IPS-NIHi7 (cell line): ENCODE measurements at regions not wholly inside any gene's neighbourhood (a gene's known extent, or its start where the extent isn't known, plus 50 kb on each side); places are given as distances from the start of the nearest gene placed in this dataset.
"Not testable (repeated sequence)": the region's sequence is repeated elsewhere in the genome, so short reads cannot be mapped to it uniquely, and the experiment has no call there.

ENCODE experiments used
- DNase-seq: peaks from one replicate; pipeline ENCODE4 v3.0.0; 2012; ENCODE audit warnings: mixed read lengths; ENCODE audit errors: extremely low spot score

GRCh38 chr3:147154988-147155387 is 251.4 kb downstream of the ZIC4 start:
- DNase-seq, result not testable (repeated sequence)

DNA sequence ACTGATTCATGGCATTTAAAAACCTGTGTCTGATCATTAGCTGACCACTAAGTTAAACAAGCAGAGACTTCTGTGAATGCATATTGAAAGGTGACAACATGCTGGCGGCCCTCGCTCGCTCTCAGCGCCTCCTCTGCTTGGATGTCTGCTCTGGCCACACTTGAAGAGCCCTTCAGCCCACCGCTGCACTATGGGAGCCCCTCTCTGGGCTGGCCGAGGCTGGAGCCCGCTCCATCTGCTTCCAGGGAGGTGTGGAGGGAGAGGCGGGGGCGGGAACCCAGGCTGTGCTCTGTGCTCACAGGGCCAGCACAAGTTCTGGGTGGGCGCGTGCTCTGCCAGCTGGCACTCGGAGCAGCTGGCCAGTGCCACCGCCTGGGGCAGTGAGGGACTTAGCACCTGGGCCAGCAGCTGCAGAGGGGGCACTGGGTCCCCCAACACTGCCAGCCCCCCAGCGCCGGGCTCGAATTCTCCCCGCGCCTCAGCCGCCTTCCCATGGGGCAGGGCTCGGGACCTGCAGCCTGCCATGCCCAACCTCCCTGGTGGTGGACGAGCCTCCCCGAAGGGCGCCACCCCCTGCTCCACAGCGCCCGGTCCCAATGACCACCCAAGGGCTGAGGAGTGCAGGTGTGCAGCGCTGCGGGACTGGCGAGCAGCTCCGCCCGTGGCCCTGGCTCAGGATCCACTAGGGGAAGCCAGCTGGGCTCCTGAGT is 252.4 kb downstream of the ZIC4 start:
- DNase-seq, result no peak

DNA sequence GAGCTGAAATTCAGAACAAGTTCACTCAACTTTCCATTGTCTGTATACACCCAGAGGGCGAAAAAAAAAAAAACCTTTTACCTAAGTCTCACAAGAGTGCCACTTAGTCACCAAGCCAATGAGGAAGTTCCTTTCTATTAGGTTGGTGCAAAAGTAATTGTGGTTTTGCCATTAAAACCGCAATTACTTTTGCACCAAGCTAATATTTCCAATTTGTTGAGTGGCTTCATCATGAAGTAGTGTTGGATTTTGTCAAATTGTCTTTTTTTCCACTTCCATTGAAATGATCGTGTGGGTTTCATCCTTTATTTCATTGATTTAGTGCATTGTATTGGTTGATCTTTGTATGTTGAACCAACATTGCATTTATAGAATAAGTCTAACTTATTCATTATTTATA is 253.9 kb downstream of the ZIC4 start:
- DNase-seq, result no peak

DNA sequence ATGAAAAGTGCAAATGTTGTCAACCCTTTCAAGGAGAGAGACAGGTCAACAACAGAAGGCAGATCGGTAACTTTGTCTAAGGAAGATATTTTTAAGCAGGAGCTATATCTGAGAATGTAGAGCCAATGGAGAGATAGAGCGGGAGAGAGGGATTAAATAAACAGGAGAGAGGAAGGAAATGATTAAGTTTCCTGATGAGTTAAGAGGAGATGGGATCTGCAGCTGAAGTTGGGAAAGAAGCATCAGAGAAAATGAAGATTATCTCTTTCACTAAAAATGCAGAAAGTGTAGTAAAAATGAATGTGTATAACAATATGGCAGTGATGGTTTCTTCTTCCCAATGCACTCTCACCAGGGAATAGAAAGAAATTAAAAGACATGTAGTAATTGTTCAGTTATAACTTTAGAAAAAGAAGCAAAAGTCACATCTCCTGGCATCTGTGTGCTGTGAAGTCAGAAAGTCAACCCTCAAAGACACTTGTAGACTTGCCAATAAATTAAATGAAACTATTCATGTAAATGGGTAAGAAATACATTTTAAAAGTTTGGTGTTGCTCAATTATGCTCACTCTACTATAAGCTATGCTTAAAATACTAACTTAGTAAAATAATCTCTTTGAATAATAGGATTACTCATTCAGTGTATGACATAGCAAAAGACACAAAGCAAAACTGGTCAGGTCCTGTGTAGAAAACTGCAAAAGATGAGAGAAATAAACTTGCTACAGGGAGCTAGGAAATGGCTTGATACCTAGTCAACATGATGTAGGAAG is 264.6 kb downstream of the ZIC4 start:
- DNase-seq, result no peak

DNA sequence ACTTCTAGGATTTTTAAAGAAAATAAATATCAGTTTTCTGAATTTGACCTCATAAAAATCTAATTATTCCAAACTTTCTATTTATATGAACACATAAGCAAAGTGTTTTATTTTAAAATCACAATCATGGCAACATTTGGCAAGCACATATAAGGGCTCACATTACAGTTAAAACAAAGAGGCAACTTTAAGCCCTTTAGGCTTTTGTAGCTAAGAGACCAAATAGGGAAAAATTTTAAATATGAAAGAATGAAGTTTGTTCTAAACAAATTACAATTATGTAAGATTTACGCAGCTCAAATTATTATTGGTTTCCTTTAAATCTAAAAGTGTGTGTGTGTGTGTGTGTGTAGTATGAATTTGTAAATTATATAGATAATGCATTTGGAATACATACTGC is 267.0 kb downstream of the ZIC4 start:
- DNase-seq, result no peak

GRCh38 chr3:147132168-147132567 is 274.2 kb downstream of the ZIC4 start:
- no peak for DNase-seq

DNA sequence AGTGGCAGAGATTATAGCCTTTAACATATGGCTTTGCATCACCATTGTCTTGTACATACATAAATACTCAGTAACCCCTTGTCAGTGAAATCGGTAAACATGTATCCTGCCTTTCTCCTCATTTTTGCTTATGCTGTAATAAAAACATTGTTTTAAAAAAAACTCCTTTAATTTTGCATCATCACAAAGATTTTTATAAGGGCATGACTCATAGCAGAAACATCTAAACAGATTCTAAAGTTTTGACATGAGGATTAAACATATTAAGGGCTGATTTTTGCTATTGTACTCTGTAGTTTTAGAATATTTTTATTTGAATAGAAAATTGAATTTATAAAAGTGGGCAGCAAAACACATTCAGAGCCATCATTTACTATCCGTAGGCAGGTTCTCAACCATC is 275.9 kb downstream of the ZIC4 start:
- DNase-seq, result no peak

- DNase-seq, result no peak
Measured at GRCh38 chr3:147129665-147130064, 276.7 kb downstream of the ZIC4 start.

- no peak for DNase-seq
Measured at GRCh38 chr3:147122350-147122749, 284.0 kb downstream of the ZIC4 start.

DNA sequence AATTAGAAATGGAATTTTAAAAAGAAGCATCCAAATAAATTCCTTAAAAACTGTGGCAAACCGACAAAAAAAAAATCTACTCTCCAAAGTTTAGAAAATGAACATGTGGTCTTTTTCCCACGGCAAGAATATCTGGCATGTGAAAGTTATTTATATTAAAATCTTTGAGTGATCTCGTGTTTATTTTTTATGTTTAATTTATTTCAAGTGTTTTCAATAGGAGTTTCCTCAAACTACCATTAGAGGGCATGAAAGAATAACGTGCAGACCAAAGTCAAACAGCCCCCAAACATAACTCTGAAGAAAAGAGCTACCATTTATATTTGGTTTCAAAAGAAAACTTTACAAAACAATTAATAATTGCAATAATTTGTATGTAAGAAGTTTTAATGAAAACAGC is 286.4 kb downstream of the ZIC4 start:
- peak; percentile 26 for DNase-seq

- no peak for DNase-seq
Measured at GRCh38 chr3:147119346-147119745, 287.0 kb downstream of the ZIC4 start.

DNA sequence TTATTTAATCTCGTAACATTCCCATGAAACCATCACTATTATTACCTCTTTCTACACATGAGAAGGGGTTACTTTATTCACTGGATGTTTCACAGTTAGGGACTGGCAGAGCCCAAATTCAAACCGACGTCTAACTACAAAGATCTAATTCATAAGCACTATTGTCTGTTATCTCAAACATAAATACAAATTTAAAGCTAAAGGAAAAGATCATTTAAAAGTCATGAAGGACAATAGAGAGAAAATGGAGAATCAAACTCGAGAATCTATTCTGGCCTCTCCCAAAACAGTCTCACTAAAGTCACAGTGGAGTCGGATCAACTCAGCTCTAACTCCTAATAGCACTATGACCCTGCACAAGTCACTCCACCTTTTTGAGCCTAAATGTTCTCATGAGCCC is 287.7 kb downstream of the ZIC4 start:
- no peak for DNase-seq

DNA sequence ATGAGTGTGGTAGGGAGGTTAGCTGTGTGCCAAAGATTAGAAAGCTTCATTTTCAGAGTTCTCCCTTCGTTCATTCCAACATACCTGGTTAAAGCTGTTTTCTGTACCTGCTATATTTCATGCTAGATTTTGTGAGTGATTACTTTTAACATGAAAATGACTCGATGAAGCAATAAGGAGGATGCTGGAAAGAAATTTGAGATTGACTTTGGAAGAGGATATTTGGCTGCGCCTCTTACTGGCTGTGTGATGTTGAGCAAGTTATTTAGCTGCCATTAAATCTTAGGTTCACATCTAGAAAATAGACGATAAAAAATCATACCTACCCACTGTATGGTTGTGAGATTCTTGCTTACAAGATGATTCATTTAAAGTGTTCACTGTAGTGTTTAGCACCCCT is 288.7 kb downstream of the ZIC4 start:
- no peak for DNase-seq

- no peak for DNase-seq
Measured at GRCh38 chr3:147113293-147114044, 292.9 kb downstream of the ZIC4 start.

DNA sequence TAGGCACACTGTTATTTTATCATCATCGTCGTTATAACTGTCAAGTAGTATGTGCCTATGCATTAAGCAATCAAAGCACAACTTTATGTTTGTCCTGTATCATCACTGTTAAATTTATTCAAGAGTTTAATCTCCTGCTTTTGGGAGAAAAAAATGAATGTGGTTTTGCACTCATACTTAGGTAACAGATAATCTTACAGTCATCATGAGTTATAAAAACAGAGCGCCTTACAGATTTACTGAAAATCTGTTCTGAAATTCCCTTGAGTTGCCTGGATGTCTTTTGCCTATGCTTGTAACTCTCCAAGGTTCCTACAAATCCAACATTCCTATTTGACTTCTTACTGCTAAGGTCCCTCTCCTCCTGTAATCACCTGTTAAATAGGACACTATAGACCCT is 307.3 kb downstream of the ZIC4 start:
- DNase-seq, result no peak

DNA sequence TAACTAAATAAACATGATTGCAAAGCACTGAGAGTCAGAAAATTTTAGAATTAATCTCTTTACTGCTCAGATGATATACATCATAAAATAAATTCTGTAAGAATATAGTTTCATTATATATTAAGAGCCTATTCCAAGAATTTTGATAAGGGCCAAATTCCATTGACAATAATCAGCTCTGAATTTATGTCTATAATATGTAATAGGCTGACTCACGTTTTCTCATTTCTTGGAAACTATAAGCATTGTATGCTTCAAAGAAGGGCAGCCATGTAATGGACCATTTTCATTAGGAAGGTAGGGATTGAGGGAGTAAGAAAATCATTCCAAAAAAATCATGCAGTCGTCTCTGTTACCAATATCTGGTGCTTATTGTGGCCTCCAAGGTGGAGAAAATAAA is 315.9 kb downstream of the ZIC4 start:
- DNase-seq, result no peak

DNA sequence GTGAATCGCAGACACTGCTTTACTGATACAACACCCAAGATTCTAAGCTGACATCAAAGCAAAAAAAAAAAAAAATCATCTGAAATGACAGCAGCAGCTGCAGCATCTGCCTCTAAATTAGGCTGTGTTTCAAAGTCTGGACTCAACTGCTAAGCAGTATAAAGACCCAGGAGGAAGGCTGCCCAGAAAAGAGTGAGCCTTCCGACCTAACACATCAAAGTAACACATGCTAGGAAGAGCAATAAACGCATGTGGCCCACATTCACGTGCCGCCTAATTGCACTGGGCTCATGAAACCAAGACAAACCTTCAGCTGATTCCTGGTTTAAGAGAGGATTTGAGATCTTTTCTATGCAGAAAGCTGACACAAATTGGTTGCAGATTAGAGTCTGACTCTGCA is 317.1 kb downstream of the ZIC4 start:
- no peak for DNase-seq

- DNase-seq, result not testable (repeated sequence)
Measured at GRCh38 chr3:147059500-147059899, 346.8 kb downstream of the ZIC4 start.

- DNase-seq, result no peak
Measured at GRCh38 chr3:147049821-147050220, 356.5 kb downstream of the ZIC4 start.

- DNase-seq, result no peak
Measured at GRCh38 chr3:147049305-147049704, 357.0 kb downstream of the ZIC4 start.

- DNase-seq, result no peak
Measured at GRCh38 chr3:147046916-147047315, 359.4 kb downstream of the ZIC4 start.

DNA sequence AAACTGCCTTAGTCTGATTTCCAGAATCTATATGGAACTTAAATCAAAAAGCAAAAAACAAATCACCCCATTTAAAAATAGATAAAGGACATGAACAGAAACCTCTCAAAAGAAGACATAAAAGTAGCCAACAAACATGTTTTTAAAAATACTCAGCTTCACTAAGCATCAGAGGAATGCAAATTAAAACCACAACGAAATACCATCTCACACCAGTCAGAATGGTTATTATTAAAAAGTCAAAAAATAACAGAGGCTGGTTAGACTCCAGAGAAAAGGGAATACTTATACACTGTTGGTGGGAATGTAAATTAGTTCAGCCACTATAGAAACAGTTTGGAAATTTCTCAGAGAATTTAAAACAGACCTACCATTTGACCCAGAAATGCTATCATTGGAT is 367.9 kb downstream of the ZIC4 start:
- no peak for DNase-seq

DNA sequence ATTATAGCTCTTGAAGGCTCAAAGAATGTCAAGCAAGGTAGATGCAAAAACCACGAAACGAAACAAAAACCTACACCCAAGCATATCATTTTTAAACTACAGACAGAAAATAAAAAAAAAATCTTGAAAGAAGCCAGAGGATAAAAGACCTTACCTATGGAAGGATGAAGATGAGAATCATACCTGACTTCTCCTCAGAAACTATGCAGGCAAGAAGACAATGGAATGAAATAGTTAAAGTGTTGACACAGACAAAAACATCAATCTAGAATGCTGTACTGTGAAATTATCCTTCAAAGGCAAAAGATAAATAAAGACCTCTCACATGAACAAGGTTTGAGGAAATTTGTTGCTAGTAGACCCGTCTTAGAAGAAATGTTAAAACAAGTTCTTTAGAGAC is 372.0 kb downstream of the ZIC4 start:
- DNase-seq, result no peak
